ENCODE measurements at regions not wholly inside any gene's neighbourhood (a gene's known extent, or its start where the extent isn't known, plus 50 kb on each side); places are given as distances from the start of the nearest gene placed in this dataset.

GRCh38 chr9:117470455-117470854, 55.6 kb upstream of the ASTN2 start:
- no peak for DNase-seq
- Histone ChIP-seq H3K27me3 (ENCODE audit: insufficient read depth, low read length) (no peaks in the 10 kb centered on the region), H4K91ac (ENCODE audit: insufficient read length, low read depth, low read length) (no peak overlapping the region)

More at GRCh38 chr9:117470455-117470854, 55.6 kb upstream of the ASTN2 start:
- Mint-ChIP-seq H3K9me3 (no peaks in the 10 kb centered on the region), H3K4me1 (no peaks in the 10 kb centered on the region), H3K4me3 (no peak overlapping the region), H3K36me3 (ENCODE audit: insufficient read depth in 1 of 3, low read depth in 3 of 3) (no peaks in the 10 kb centered on the region), H3K27ac (no peak overlapping the region), H3K27me3 (ENCODE audit: low read depth) (peaks cover 5% of the 10 kb centered on the region)
- H3K4me2 ChIP-seq (ENCODE audit: insufficient read depth, insufficient read length, low read length) = no peak overlapping the region
- no peak overlapping the region for H2BK15ac ChIP-seq (ENCODE audit: low read depth, low read length)
- no peak overlapping the region for H4K5ac ChIP-seq (ENCODE audit: insufficient read length, low read depth, low read length)
- no peak overlapping the region for H2BK12ac ChIP-seq (ENCODE audit: insufficient read length, low read depth, low read length)
- no peaks in the 10 kb centered on the region for H3K79me1 ChIP-seq (ENCODE audit: insufficient read depth, low read depth, low read length, poor library complexity, severe bottlenecking)
- no peak overlapping the region for H2AK5ac ChIP-seq (ENCODE audit: insufficient read length, low read length)
- H4K20me1 ChIP-seq (ENCODE audit: control insufficient read depth, insufficient read depth, insufficient read length) = no peaks in the 10 kb centered on the region
- H2BK5ac ChIP-seq (ENCODE audit: insufficient read length, low read length) = no peak overlapping the region
- H3K4ac ChIP-seq (ENCODE audit: low read depth, low read length) = no peak overlapping the region
- H2BK120ac ChIP-seq (ENCODE audit: low read depth, low read length, poor library complexity, severe bottlenecking) = no peak overlapping the region
- no peaks in the 10 kb centered on the region for H3K79me2 ChIP-seq (ENCODE audit: insufficient read depth, low read length)
- no peak overlapping the region for H2BK20ac ChIP-seq (ENCODE audit: low read depth, low read length, poor library complexity, severe bottlenecking)
- no peak overlapping the region for H4K8ac ChIP-seq (replicated peaks; ENCODE audit: insufficient read length, low read depth, low read length)
- no CpG with 5 or more reads among the region's 1 CpG for WGBS (ENCODE audit: extremely low coverage, insufficient read length, low lambda C conversion rate)
- H3K18ac ChIP-seq (ENCODE audit: insufficient read length, low read depth, low read length) = no peak overlapping the region
- H3K4me1 ChIP-seq (ENCODE audit: insufficient read depth, low read length) = no peaks in the 10 kb centered on the region
- H3K56ac ChIP-seq (ENCODE audit: insufficient read length, low read depth, low read length) = no peak overlapping the region
- no peak overlapping the region for H3K23ac ChIP-seq (ENCODE audit: insufficient read length, low read depth, low read length)
- H2AFZ ChIP-seq (ENCODE audit: low read length) = no peak overlapping the region
- no peak overlapping the region for H3T11ph ChIP-seq (ENCODE audit: low read length)
- H3K9me3 ChIP-seq (ENCODE audit: control insufficient read depth, low read depth, low read length) = no peaks in the 10 kb centered on the region
- no peaks in the 10 kb centered on the region for H3K23me2 ChIP-seq (ENCODE audit: insufficient read length, low read depth, low read length, poor library complexity, severe bottlenecking)
- no peak overlapping the region for H3K27ac ChIP-seq (ENCODE audit: insufficient read length, low read depth, low read length)
- H3K14ac ChIP-seq (ENCODE audit: insufficient read depth, low read length) = no peak overlapping the region
- TF ChIP-seq, protein P1, sequence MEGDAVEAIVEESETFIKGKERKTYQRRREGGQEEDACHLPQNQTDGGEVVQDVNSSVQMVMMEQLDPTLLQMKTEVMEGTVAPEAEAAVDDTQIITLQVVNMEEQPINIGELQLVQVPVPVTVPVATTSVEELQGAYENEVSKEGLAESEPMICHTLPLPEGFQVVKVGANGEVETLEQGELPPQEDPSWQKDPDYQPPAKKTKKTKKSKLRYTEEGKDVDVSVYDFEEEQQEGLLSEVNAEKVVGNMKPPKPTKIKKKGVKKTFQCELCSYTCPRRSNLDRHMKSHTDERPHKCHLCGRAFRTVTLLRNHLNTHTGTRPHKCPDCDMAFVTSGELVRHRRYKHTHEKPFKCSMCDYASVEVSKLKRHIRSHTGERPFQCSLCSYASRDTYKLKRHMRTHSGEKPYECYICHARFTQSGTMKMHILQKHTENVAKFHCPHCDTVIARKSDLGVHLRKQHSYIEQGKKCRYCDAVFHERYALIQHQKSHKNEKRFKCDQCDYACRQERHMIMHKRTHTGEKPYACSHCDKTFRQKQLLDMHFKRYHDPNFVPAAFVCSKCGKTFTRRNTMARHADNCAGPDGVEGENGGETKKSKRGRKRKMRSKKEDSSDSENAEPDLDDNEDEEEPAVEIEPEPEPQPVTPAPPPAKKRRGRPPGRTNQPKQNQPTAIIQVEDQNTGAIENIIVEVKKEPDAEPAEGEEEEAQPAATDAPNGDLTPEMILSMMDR (conservative IDR thresholded peaks at IDR 0.05) = no peak
- no peak overlapping the region for H3K9ac ChIP-seq (ENCODE audit: extremely low read depth, insufficient read length, low read length)
